8988T (cell line): ENCODE measurements at regions not wholly inside any gene's neighbourhood (a gene's known extent, or its start where the extent isn't known, plus 50 kb on each side); places are given as distances from the start of the nearest gene placed in this dataset.
"Not testable (repeated sequence)": the region's sequence is repeated elsewhere in the genome, so short reads cannot be mapped to it uniquely, and the experiment has no call there.

Experiments
- DNase-seq: peaks from one replicate; pipeline ENCODE4 v3.0.0; 2011

DNA sequence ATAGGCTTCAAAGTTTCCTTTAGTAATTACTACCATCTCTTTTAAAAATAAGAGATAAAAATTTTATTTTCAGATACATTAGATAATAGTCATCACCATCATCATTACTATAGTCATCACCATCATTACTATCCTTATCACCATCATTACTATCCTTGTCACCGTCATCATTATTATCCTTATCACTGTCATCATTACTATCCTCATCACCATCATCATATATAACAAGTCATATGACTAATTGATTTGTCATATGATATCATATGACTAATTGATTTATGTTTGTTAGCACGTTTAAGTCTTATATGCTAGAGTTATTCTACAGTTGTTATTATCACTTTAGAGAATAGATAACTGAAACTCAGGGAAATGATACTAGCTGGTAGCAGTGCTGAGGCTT is 382.1 kb upstream of the CDH18 start:
- DNase-seq, result no peak

DNA sequence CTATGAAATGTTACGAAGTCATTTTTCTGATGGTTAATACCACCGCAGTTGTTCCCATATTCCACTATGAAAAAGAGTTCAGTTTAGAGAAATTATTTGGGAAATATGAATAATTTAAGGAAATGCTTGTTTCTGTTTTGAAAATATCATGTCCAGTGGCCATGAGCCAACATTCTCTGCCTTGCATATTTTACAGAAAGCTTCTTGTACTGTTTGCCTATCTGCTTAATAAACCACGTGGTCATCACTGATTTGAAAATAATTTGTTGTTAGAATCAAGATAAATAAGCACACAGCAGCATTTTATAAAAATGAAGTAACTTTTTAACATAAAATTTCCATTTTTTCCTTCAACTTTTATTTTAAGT is 381.5 kb upstream of the CDH18 start:
- DNase-seq, result no peak

GRCh38 chr5:20368571-20369517 is 380.8 kb upstream of the CDH18 start:
- DNase-seq, result no peak

DNA sequence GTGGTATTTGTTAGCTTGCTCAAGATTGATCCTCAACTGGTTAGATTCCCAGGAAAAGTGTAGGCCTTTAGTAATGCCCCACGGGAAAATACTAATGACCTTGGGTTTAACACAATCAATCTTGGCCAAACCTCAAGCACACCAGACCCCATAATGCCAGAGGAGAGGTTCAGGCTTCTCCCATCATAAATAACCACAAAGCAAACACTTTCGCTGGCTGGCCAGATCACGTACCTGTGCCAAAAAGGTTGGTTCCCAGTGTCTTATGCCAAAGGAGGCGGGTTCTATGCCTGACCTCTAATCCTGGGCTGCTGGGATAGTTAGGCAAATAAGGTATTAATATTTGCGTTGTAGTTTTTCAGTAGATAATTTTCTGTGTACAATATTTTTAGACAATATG is 379.2 kb upstream of the CDH18 start:
- no peak for DNase-seq

DNA sequence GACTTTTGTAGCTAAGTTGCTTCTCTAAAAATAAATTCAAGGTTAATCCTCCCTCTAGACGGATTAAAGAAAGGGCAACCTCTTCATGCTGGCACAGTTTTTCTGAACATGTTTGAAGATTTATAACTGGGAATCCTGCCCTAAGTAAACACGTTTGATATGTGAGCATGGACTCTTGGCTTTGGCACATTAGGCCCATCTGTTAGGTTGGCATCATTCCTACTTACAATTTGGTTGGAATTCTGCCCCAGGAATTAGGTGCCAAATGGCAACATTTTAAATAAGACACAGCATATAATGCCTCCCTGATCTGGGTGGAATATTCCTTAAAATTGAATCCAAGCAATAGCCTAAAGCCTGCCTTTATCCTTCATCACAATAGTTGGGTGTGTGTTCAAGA is 372.3 kb upstream of the CDH18 start:
- no peak for DNase-seq

GRCh38 chr5:20359377-20359776 is 371.4 kb upstream of the CDH18 start:
- no peak for DNase-seq

- DNase-seq, result no peak
These were observed 365.5 kb upstream of the CDH18 start for GRCh38 chr5:20353499-20353898.

DNA sequence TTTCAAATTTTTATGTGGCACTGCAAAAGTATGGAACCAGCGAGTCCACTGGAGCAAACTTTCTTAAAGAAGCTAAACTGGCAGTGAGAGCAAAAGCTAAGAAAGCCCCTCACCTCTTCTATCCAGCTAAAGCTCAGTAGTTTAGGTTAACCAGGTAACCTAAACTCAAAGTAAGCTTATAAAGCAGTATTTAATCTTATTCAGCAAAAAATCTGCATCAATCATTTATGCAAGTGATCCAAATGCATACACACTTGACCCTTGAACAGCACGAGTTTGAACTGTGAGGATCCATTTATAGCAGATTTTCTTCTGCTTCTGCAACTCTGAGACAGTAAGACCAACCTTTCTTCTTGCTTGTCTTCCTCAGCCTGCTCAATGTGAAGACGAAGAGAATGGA is 363.8 kb upstream of the CDH18 start:
- no peak for DNase-seq

DNA sequence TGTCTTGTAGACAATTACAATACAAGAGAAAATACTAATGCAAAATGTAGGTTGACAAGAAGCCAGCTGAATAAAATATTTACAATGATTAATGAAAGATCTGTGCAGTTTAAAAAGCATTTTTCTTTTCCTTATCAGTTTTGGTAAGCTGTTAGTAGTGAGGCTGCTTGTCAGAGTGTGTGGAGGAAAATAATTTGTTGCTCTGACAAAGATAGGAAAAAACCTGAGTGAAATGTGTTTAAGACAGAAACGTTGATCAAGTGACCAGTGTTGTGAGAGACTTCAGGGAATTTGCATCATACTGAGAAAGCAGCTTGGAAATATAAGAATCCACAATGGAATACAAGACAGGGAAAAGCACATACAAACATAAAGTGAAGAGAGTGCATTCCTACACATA is 360.3 kb upstream of the CDH18 start:
- DNase-seq, result no peak

DNA sequence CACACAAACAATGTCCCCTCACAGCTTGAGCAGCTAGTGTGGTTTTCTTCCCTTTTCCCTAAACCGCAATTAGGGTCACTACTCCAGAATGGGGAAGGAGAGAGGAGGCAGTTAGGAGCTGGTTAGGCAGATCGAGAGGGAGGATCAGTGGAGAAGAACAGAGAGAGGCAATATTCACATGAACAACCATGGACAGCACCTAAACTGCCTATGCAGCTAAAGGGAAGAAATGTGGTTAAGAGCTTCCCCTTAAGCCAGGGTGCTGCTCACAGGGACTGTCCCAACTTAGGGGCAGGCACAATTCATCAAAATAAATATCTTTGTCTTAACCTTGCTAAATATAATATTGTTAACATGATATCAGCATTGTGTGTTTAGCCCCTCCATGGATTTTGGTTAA is 359.3 kb upstream of the CDH18 start:
- DNase-seq, result no peak

GRCh38 chr5:20340126-20340525 is 352.1 kb upstream of the CDH18 start:
- no peak for DNase-seq

DNA sequence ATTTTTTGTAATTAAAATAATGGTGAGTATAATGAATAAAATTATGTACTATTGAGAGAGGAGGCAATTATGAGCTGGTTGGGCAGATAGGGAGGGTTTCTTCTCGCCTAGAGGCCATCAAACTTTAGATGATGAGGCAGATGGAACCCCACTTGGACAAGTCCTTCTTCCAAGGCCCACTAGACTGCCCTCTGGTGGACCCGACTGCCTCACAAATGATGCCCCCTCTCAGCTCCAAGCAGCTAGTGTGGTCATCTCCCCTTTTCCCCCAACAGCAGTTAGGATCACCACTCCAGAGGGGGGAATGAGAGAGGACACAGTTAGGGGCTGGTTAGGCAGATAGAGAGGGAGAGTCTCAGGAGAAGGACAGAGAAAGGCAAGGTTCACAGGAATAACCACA is 348.0 kb upstream of the CDH18 start:
- no peak for DNase-seq

- DNase-seq, result no peak
These were observed 343.8 kb upstream of the CDH18 start for GRCh38 chr5:20331826-20332225.

DNA sequence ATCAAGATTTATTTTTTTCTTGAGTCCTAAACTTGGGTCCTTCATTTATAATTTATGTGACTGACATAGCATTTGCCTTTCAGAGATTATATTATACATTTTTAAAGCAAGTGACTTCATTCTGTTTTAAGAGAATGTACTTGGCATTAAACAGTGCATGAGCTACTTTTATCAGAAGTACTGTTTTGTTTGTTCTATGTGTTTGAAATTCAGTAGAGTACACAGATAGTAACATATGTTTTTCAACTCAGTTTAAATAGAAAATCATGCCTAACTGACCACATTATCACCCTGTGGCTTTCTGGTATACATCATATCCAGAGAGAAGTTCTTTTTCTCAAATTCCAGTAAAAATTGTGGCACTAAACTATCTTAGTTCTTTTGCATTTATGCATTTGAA is 335.3 kb upstream of the CDH18 start:
- DNase-seq, result no peak

GRCh38 chr5:20307391-20307790 is 319.4 kb upstream of the CDH18 start:
- no peak for DNase-seq

DNA sequence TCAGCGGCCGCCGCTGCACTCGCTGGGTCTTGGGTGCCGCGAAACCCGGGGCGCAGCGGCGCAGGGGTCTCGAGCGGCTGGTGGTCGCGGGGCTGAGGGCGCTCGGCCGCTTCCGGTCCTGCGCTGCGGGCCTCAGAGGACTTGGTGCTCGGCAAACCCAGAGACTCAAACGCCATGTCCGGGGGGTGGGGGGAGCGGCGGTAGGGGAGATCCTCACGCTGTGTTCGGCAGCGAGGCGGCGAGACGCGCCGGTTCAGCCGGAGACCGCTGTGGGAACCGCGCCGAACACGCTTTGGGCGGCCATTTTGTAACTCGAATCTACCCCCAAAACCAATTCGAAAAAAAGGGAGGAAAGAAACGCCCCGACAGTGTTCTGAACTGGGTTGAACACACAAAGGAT is 317.5 kb upstream of the CDH18 start:
- no peak for DNase-seq

GRCh38 chr5:20304570-20304969 is 316.6 kb upstream of the CDH18 start:
- not testable (repeated sequence) for DNase-seq

DNA sequence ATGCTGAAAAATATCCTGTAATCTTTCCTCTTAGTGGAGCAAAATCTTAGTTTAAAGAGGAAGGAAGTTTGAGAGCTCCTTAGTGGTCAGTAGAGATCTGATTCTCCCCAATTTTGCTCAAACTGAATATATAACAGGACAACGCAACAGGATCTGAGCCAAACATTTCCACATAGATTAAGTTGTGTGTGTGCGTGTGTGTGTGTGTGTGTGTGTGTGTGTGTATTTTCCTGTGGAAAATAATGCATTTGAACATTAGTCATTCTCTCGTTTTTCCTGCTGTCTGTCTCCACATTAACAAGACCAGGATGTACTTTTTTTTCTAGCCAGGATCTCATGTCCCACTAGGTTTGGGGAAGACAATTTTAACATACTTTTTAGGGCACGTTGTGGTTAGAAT is 312.1 kb upstream of the CDH18 start:
- DNase-seq, result no peak

DNA sequence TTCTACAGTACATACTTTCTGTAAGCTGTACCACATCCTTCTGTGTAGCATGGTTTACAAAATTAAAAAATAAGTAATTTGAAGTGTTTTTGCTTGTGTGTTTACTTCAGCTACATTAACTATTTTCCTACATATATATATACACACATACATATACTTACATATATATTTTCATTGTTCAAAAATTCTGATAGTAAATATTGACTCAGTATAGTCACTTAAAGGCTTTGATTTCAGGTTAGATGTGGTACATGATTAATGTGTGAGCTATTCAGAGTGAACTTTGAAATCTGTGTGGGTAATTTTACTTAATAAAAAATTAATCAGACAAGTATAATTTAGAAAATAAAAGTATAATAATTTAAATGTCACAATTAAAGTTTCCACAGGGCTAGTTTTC is 306.7 kb upstream of the CDH18 start:
- no peak for DNase-seq

GRCh38 chr5:20291766-20292165 is 303.8 kb upstream of the CDH18 start:
- no peak for DNase-seq

GRCh38 chr5:20287640-20288039 is 299.6 kb upstream of the CDH18 start:
- DNase-seq, result no peak

DNA sequence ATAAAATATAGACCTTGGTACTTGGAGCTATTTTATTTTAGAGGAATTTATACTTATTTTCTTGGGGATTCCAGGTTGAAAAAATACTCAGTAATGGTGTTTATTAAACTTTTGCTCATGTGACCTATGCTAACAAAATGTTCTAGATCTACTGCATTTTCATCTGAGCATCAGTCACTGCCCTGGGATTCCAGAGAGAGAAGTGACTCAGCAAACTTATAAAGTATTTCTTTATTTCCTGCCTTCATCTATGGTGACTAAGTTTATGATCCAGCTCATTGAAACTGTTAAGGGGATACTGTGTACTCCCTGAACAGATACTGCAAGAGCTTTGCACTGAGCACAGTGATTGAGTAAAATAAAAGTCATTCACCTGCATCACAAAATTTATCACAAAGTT is 298.5 kb upstream of the CDH18 start:
- DNase-seq, result no peak

GRCh38 chr5:20276959-20277263 is 288.9 kb upstream of the CDH18 start:
- no peak for DNase-seq

DNA sequence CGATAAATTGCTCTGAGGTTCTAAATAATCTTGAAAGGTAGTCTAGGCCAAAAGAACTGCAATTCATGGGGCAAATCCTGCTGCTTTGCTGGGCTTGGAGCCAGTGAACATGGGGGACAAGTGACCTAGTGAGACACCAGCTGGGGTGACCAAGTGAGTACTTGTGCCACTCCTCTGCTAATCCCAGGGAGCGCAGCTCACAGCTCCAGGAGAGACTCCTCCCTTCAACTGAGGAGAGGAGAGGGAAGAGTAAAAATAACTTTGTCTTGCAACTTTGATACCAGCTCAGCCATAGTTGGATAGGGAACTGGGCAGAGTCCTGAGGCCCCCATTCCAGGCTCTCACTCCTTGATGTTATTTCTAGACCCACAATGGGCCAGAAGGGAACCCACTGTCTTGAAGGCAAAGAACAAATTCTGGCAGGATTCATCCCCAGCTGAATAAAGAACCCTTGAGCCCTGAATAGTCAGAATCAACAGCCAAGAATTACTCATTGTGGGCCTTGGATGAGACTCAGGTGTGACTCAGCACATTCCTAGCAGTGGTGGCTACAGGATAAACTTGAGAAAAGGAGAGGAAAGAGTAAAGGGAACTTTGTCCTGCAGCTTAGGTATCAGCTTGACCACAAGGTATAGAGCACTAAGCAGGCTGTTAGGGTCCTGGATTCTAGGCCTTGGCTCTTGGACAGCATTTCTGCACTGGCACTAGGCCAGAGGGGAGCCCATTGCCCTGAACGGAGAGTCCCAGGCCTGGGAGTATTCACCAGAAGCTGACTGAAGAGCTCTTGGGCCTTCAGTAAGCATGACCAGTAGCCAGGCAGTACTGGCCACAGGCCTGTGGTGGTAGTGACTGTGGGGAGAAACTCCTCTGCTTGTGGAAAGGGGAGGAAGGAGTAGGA is 288.3 kb upstream of the CDH18 start:
- peak; percentile 12 for DNase-seq
